GM19238 (cell line): ENCODE measurements at regions not wholly inside any gene's neighbourhood (a gene's known extent, or its start where the extent isn't known, plus 50 kb on each side); places are given as distances from the start of the nearest gene placed in this dataset.
A peak's percentile ranks its signal among the peaks of the same experiment; 100 is the strongest.

Experiments used
- DNase-seq: peaks from one replicate; pipeline ENCODE4 v3.0.0; 2011; ENCODE audit warnings: low spot score; ENCODE audit not compliant: insufficient read length

GRCh38 chr5:54653956-54654614 is 136.5 kb downstream of the SNX18 start:
- DNase-seq = no peak

- DNase-seq = no peak
Observed at GRCh38 chr5:54651482-54652076, 134.0 kb downstream of the SNX18 start.

GRCh38 chr5:54649041-54649504 is 131.5 kb downstream of the SNX18 start:
- no peak for DNase-seq

- DNase-seq = peak; percentile 57
Observed at GRCh38 chr5:54646356-54647101, 129.0 kb downstream of the SNX18 start.

GRCh38 chr5:54645882-54646355 is 128.4 kb downstream of the SNX18 start:
- DNase-seq = no peak

GRCh38 chr5:54644226-54644625 is 126.7 kb downstream of the SNX18 start:
- DNase-seq = no peak

- DNase-seq = no peak
Observed at GRCh38 chr5:54643685-54644106, 126.1 kb downstream of the SNX18 start.

GRCh38 chr5:54639621-54640020 is 122.1 kb downstream of the SNX18 start:
- DNase-seq = no peak

- no peak for DNase-seq
Observed at GRCh38 chr5:54638106-54638505, 120.5 kb downstream of the SNX18 start.

- DNase-seq = no peak
Observed at GRCh38 chr5:54637654-54638053, 120.1 kb downstream of the SNX18 start.

- DNase-seq = no peak
Observed at GRCh38 chr5:54634089-54634488, 116.5 kb downstream of the SNX18 start.

GRCh38 chr5:54632131-54632701 is 114.7 kb downstream of the SNX18 start:
- no peak for DNase-seq

- no peak for DNase-seq
Observed at GRCh38 chr5:54630738-54631359, 113.3 kb downstream of the SNX18 start.

- no peak for DNase-seq
Observed at GRCh38 chr5:54629115-54629514, 111.6 kb downstream of the SNX18 start.

GRCh38 chr5:54628050-54628449 is 110.5 kb downstream of the SNX18 start:
- no peak for DNase-seq

- DNase-seq = no peak
Observed at GRCh38 chr5:54626407-54626806, 108.8 kb downstream of the SNX18 start.

- no peak for DNase-seq
Observed at GRCh38 chr5:54624805-54625568, 107.4 kb downstream of the SNX18 start.

- DNase-seq = no peak
Observed at GRCh38 chr5:54621709-54622108, 104.2 kb downstream of the SNX18 start.

GRCh38 chr5:54621048-54621447 is 103.5 kb downstream of the SNX18 start:
- DNase-seq = no peak

GRCh38 chr5:54620141-54620933 is 102.8 kb downstream of the SNX18 start:
- DNase-seq = no peak
